IMR-90 (cell line): ENCODE measurements at regions not wholly inside any gene's neighbourhood (a gene's known extent, or its start where the extent isn't known, plus 50 kb on each side); places are given as distances from the start of the nearest gene placed in this dataset.

ENCODE experiments used
- CHD1 ChIP-seq: IDR thresholded peaks from 2 replicates; pipeline ENCODE4 v1.6.1; 2012; ENCODE audit warnings: low read depth, low read length, improper control_type of control experiment
- CTCF ChIP-seq: conservative IDR thresholded peaks from 2 replicates; pipeline ENCODE4 v1.5.1; 2012; ENCODE audit warnings: mild to moderate bottlenecking, low read depth, low read length, improper control_type of control experiment

GRCh38 chr3:132818251-132818650, 96.0 kb upstream of the NPHP3 start:
- no peak for TF ChIP-seq CTCF
- TF ChIP-seq CHD1, result no peak
